ENCODE measurements at regions not wholly inside any gene's neighbourhood (a gene's known extent, or its start where the extent isn't known, plus 50 kb on each side); places are given as distances from the start of the nearest gene placed in this dataset.
"Not testable (repeated sequence)": the region's sequence is repeated elsewhere in the genome, so short reads cannot be mapped to it uniquely, and the experiment has no call there.

DNA sequence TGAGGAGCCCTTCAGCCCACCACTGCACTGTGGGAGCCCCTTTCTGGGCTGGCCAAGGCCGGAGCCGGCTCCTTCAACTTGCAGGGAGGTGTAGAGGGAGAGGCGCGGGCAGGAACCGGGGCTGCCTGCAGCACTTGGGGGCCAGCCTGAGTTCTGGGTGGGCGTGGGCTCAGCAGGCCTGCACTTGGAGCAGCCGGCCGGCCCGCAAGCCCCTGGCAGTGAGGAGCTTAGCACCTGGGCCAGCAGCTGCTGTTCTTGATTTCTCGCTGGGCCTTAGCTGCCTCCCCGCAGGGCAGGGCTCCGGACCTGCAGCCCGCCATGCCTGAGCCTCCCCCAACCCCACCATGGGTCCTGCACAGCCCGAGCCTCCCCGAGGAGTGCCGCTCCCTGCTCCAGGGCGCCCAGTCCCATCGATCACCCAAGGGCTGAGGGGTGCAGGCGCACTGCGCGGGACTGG, 101.7 kb upstream of the ADGRB3 start:
- H3K4me3 ChIP-seq (ENCODE audit: low read depth, low read length): no peak overlapping the region
- TF ChIP-seq, protein P1, sequence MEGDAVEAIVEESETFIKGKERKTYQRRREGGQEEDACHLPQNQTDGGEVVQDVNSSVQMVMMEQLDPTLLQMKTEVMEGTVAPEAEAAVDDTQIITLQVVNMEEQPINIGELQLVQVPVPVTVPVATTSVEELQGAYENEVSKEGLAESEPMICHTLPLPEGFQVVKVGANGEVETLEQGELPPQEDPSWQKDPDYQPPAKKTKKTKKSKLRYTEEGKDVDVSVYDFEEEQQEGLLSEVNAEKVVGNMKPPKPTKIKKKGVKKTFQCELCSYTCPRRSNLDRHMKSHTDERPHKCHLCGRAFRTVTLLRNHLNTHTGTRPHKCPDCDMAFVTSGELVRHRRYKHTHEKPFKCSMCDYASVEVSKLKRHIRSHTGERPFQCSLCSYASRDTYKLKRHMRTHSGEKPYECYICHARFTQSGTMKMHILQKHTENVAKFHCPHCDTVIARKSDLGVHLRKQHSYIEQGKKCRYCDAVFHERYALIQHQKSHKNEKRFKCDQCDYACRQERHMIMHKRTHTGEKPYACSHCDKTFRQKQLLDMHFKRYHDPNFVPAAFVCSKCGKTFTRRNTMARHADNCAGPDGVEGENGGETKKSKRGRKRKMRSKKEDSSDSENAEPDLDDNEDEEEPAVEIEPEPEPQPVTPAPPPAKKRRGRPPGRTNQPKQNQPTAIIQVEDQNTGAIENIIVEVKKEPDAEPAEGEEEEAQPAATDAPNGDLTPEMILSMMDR (IDR thresholded peaks at IDR 0.05; ENCODE audit: insufficient read depth, low read depth, low read length): no peak
- no peak for DNase-seq (ENCODE audit: low read depth)

DNA sequence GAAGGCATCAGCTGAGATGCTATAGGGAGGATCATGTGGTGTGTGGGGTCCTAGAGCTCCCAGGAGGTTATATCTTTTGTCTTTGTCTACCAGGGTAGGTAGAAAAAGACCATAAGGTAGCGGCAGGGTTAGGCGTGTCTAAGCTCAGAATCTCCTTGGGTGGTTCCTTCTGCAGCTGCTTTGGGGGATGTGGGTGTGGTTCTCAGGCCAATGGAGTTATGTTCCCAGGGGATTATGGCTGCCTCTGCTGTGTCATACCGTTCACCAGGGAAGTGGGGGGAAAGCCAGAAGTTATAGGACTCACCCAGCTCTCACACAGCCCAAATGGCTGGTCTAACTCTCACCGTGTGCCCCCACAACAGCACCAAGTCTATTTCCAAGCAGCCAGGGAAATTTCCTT, 107.4 kb upstream of the ADGRB3 start:
- TF ChIP-seq, protein P1 (IDR thresholded peaks at IDR 0.05; ENCODE audit: insufficient read depth, low read depth, low read length): no peak
- no peak overlapping the region for H3K4me3 ChIP-seq (ENCODE audit: low read depth, low read length)
- no peak for DNase-seq (ENCODE audit: low read depth)

DNA sequence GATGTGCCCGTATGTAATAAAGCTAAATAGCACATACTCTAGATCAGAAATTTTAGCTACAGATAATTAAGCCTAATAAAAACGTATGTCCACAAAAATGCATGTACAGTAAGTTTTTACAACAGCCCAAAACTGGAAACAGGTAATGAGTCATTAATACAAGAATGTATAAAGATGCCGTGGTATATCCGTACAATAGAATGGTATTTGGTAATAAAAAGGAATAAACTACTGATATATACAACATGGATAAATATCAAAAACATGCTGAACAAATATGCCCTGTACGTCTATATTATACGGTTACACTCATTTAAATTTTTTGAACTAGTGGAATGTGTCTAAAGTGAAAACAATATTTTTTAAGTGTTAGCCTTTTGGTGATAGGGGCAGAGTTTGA, 128.2 kb upstream of the ADGRB3 start:
- TF ChIP-seq, protein P1 (IDR thresholded peaks at IDR 0.05; ENCODE audit: insufficient read depth, low read depth, low read length): no peak
- H3K4me3 ChIP-seq (ENCODE audit: low read depth, low read length): no peak overlapping the region
- no peak for DNase-seq (ENCODE audit: low read depth)

DNA sequence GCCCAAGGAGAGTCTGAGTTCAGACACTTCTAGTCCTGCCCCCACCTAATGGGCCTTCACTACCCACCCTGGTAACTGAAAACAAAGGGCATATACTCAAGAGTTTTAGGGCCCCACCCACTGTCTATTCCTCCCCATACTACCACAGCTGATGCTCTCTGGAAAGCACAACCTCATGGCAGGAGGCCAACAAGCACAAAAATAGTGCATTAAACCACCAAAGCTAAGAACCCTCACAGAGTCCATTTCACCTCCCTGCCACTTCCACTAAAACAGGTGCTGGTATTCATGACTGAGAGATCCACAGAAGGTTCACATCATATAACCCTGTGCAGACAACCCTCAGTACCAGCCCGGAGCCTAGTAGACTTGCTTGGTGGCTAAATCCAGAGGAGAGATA, 132.1 kb upstream of the ADGRB3 start:
- TF ChIP-seq, protein P1 (IDR thresholded peaks at IDR 0.05; ENCODE audit: insufficient read depth, low read depth, low read length): no peak
- DNase-seq (ENCODE audit: low read depth): no peak
- no peak overlapping the region for H3K4me3 ChIP-seq (ENCODE audit: low read depth, low read length)

DNA sequence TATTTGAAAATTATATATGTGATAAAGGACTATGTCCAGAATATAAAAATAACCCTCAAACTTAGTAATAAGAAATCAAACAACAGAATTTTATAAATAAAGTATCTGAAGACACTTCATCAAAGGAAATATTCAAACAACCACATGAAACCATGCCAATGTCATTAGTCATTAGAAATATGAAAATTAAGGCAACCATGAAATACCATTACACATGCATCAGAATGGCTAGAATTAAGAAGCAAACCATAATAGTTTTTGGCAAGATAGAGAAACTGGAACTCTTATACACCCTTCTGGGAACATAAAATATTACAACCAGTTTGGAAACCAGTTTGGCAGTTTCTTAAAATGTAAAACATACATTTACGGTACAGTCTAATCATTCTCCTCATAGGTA, 137.2 kb upstream of the ADGRB3 start:
- no peak overlapping the region for H3K4me3 ChIP-seq (ENCODE audit: low read depth, low read length)
- DNase-seq (ENCODE audit: low read depth): no peak
- TF ChIP-seq, protein P1 (IDR thresholded peaks at IDR 0.05; ENCODE audit: insufficient read depth, low read depth, low read length): no peak

DNA sequence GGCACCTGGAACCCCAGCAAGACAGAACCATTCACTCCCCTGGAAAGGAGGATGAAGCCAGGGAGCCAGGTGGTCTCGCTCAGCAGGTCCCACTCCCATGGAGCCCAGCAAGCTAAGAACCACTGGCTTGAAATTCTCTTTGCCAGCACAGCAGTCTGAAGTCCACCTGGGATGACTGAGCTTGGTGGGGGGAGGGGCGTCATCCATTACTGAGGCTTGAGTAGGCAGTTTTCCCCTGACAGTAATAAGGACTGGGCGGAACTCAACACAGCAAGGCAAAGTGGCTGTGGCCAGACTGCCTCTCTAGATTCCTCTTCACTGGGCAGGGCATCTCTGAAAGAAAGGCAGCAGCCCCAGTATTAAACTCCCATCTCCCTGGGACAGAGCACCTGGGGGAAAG, 140.2 kb upstream of the ADGRB3 start:
- not testable (repeated sequence) for H3K4me3 ChIP-seq (ENCODE audit: low read depth, low read length); DNase-seq (ENCODE audit: low read depth)

DNA sequence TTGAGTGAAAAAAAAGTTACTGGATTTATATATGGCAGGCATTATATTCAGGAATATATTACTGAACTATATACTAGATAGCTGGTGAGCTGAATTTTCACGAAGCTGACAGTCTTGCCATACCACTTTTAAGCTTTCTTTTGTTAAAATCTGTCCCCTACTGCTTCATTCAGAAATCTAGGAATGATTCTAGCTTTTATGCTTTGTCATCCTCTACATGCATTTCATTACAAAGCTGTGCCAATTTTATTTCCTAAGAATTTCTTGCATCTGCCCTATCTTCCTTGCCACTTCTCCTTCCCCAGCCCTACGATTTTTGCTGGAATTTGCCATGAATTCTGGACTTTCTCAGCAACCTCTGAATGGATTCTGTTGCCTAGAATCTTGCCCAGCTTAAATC, 158.5 kb upstream of the ADGRB3 start:
- TF ChIP-seq, protein P1 (IDR thresholded peaks at IDR 0.05; ENCODE audit: insufficient read depth, low read depth, low read length): no peak
- no peak overlapping the region for H3K4me3 ChIP-seq (ENCODE audit: low read depth, low read length)
- DNase-seq (ENCODE audit: low read depth): no peak
